ENCODE measurements at regions not wholly inside any gene's neighbourhood (a gene's known extent, or its start where the extent isn't known, plus 50 kb on each side); places are given as distances from the start of the nearest gene placed in this dataset.

- Histone ChIP-seq H3K4me1 (no peaks in the 10 kb centered on the region), H3K36me3 (no peaks in the 10 kb centered on the region), H3K9me3 (no peaks in the 10 kb centered on the region), H3K4me3 (no peak overlapping the region), H3K27me3 (ENCODE audit: low read depth) (peaks cover 4% of the 10 kb centered on the region), H3K27ac (no peak overlapping the region)
- no peak for TF ChIP-seq CTCF (IDR thresholded peaks at IDR 0.05)
- ATAC-seq (no peak), DNase-seq (no peak)
- intact Hi-C loops (cut with DNase I): no loop called here
Measured at GRCh38 chr17:72234985-72235384, 114.2 kb downstream of the SOX9 start.

- no peak for ATAC-seq
- Histone ChIP-seq H3K9me3 (no peaks in the 10 kb centered on the region), H3K27ac (no peak overlapping the region), H3K27me3 (ENCODE audit: low read depth) (peaks cover 4% of the 10 kb centered on the region), H3K4me3 (no peak overlapping the region), H3K4me1 (no peaks in the 10 kb centered on the region), H3K36me3 (no peaks in the 10 kb centered on the region)
- intact Hi-C loops (cut with DNase I): no loop called here
- no peak for DNase-seq
- TF ChIP-seq CTCF (IDR thresholded peaks at IDR 0.05): no peak
Measured at GRCh38 chr17:72236980-72237633, 116.3 kb downstream of the SOX9 start.

GRCh38 chr17:72238157-72238673 lies 117.4 kb downstream of the SOX9 start:
- no peak overlapping the region for H3K27ac ChIP-seq
- H3K9me3 ChIP-seq: no peaks in the 10 kb centered on the region
- no peak for DNase-seq
- intact Hi-C loops (cut with DNase I): no loop called here
- H3K4me1 ChIP-seq: no peaks in the 10 kb centered on the region
- H3K4me3 ChIP-seq: no peak overlapping the region
- ATAC-seq: no peak
- no peak for TF ChIP-seq CTCF (IDR thresholded peaks at IDR 0.05)
- no peaks in the 10 kb centered on the region for H3K36me3 ChIP-seq
- H3K27me3 ChIP-seq (ENCODE audit: low read depth): peaks cover 4% of the 10 kb centered on the region

GRCh38 chr17:72239548-72239947 lies 118.7 kb downstream of the SOX9 start:
- H3K4me1 ChIP-seq: no peaks in the 10 kb centered on the region
- H3K27me3 ChIP-seq (ENCODE audit: low read depth): peaks cover 4% of the 10 kb centered on the region
- no peak overlapping the region for H3K4me3 ChIP-seq
- H3K9me3 ChIP-seq: peaks cover 5% of the 10 kb centered on the region
- H3K27ac ChIP-seq: no peak overlapping the region
- intact Hi-C loops (cut with DNase I): no loop called here
- ATAC-seq (no peak), DNase-seq (no peak)
- H3K36me3 ChIP-seq: no peaks in the 10 kb centered on the region
- no peak for TF ChIP-seq CTCF (IDR thresholded peaks at IDR 0.05)

GRCh38 chr17:72240333-72240732 lies 119.5 kb downstream of the SOX9 start:
- Histone ChIP-seq H3K9me3 (peaks cover 5% of the 10 kb centered on the region), H3K36me3 (no peaks in the 10 kb centered on the region), H3K4me3 (no peak overlapping the region), H3K27ac (no peak overlapping the region), H3K4me1 (no peaks in the 10 kb centered on the region), H3K27me3 (ENCODE audit: low read depth) (peaks cover 4% of the 10 kb centered on the region)
- intact Hi-C loops (cut with DNase I): no loop called here
- DNase-seq (no peak), ATAC-seq (no peak)
- TF ChIP-seq CTCF (IDR thresholded peaks at IDR 0.05): no peak
